ENCODE measurements at regions not wholly inside any gene's neighbourhood (a gene's known extent, or its start where the extent isn't known, plus 50 kb on each side); places are given as distances from the start of the nearest gene placed in this dataset.

- TF ChIP-seq CTCF (IDR thresholded peaks at IDR 0.05) (no peak), POLR2A (IDR thresholded peaks at IDR 0.05) (no peak)
Observed at GRCh38 chr1:119217309-119217828, 76.9 kb upstream of the WARS2 start.
